ENCODE measurements at regions not wholly inside any gene's neighbourhood (a gene's known extent, or its start where the extent isn't known, plus 50 kb on each side); places are given as distances from the start of the nearest gene placed in this dataset.

DNA sequence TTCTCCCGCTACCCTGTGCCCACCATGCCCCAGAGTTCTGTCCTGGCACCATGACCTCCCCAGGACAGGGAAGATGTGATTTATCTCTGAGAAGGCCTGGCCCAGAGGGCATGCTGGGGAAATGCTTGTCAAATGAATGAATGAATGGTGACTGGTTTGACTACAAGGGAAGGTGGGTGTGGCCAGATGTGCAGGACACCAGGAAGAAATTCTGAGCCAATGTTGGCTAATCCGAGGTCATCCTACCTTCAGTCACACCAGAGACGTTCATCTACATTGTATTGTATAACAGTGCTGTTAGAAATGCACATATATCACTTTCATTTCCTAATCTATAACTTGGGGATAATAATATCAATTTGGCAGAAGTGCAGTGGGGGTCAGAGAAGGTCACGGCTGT is 138.4 kb downstream of the FAM43A start:
- Histone ChIP-seq H3K4me3 (ENCODE audit: low read length) (no peak overlapping the region), H3K9ac (ENCODE audit: low read length) (no peak overlapping the region), H3K9me2 (ENCODE audit: insufficient read depth, low read length) (no peaks in the 10 kb centered on the region), H4K20me1 (ENCODE audit: insufficient read depth) (no peaks in the 10 kb centered on the region), H3K79me2 (replicated peaks; ENCODE audit: insufficient read depth, low read length) (no peaks in the 10 kb centered on the region), H3K27me3 (ENCODE audit: insufficient read depth, low read depth, low read length) (no peaks in the 10 kb centered on the region), H3K36me3 (ENCODE audit: insufficient read depth, low read length) (no peaks in the 10 kb centered on the region), H3F3A (ENCODE audit: insufficient read depth, low read length, poor library complexity, severe bottlenecking) (no peaks in the 10 kb centered on the region), H3K27ac (ENCODE audit: low read length) (no peak overlapping the region), H3K9me3 (ENCODE audit: low read length) (no peaks in the 10 kb centered on the region), H2AFZ (ENCODE audit: low read depth, low read length) (no peak overlapping the region), H3K4me2 (ENCODE audit: low read length) (no peak overlapping the region)
- no peak for TF ChIP-seq EZH2 (IDR thresholded peaks at IDR 0.05; ENCODE audit: borderline replicate concordance, insufficient read depth, low read length, poor library complexity, severe bottlenecking)
- no peak for TF ChIP-seq RAD21 (conservative IDR thresholded peaks at IDR 0.05)
- no peak for TF ChIP-seq EP300 (conservative IDR thresholded peaks at IDR 0.05; ENCODE audit: poor library complexity, severe bottlenecking)
- no peak for TF ChIP-seq TAF1 (IDR thresholded peaks at IDR 0.05; ENCODE audit: low read depth)
- no peak for TF ChIP-seq POLR2AphosphoS5 (IDR thresholded peaks at IDR 0.05)
- TF ChIP-seq SMC3 (conservative IDR thresholded peaks at IDR 0.05; ENCODE audit: poor library complexity): no peak
- no peak for TF ChIP-seq MXI1 (conservative IDR thresholded peaks at IDR 0.05; ENCODE audit: poor library complexity, severe bottlenecking)
- TF ChIP-seq CTCF (IDR thresholded peaks at IDR 0.05; ENCODE audit: poor library complexity, severe bottlenecking): no peak
- TF ChIP-seq, protein P1, sequence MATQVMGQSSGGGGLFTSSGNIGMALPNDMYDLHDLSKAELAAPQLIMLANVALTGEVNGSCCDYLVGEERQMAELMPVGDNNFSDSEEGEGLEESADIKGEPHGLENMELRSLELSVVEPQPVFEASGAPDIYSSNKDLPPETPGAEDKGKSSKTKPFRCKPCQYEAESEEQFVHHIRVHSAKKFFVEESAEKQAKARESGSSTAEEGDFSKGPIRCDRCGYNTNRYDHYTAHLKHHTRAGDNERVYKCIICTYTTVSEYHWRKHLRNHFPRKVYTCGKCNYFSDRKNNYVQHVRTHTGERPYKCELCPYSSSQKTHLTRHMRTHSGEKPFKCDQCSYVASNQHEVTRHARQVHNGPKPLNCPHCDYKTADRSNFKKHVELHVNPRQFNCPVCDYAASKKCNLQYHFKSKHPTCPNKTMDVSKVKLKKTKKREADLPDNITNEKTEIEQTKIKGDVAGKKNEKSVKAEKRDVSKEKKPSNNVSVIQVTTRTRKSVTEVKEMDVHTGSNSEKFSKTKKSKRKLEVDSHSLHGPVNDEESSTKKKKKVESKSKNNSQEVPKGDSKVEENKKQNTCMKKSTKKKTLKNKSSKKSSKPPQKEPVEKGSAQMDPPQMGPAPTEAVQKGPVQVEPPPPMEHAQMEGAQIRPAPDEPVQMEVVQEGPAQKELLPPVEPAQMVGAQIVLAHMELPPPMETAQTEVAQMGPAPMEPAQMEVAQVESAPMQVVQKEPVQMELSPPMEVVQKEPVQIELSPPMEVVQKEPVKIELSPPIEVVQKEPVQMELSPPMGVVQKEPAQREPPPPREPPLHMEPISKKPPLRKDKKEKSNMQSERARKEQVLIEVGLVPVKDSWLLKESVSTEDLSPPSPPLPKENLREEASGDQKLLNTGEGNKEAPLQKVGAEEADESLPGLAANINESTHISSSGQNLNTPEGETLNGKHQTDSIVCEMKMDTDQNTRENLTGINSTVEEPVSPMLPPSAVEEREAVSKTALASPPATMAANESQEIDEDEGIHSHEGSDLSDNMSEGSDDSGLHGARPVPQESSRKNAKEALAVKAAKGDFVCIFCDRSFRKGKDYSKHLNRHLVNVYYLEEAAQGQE (IDR thresholded peaks at IDR 0.05; ENCODE audit: borderline replicate concordance): no peak

DNA sequence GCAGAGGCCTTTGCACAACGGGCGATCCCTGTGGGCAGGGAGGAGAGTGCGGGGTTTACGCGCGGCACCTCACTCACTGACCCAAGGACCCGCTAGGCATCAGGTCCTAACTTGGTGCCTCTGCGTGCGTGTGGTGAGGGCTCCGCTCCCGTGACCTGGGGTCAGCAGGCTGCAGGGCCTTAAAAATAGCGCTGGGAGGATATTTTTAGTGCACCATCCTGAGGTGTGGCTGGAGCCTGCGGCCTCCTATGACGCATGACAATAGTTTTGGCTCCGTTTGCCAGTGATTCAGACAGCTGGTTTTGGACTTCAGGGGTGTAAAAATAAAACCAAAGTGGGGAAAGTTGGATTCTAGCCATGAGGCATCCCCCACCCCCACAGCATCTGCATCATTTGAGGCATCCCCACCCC is 139.0 kb downstream of the FAM43A start:
- TF ChIP-seq CTCF (IDR thresholded peaks at IDR 0.05; ENCODE audit: poor library complexity, severe bottlenecking) (no peak), EP300 (conservative IDR thresholded peaks at IDR 0.05; ENCODE audit: poor library complexity, severe bottlenecking) (no peak), EZH2 (IDR thresholded peaks at IDR 0.05; ENCODE audit: borderline replicate concordance, insufficient read depth, low read length, poor library complexity, severe bottlenecking) (no peak), RAD21 (conservative IDR thresholded peaks at IDR 0.05) (no peak), POLR2AphosphoS5 (IDR thresholded peaks at IDR 0.05) (no peak), SMC3 (conservative IDR thresholded peaks at IDR 0.05; ENCODE audit: poor library complexity) (no peak), TAF1 (IDR thresholded peaks at IDR 0.05; ENCODE audit: low read depth) (no peak), MXI1 (conservative IDR thresholded peaks at IDR 0.05; ENCODE audit: poor library complexity, severe bottlenecking) (no peak)
- TF ChIP-seq, protein P1 (IDR thresholded peaks at IDR 0.05; ENCODE audit: borderline replicate concordance): no peak
- no peak overlapping the region for H3K9ac ChIP-seq (ENCODE audit: low read length)
- H2AFZ ChIP-seq (ENCODE audit: low read depth, low read length): no peak overlapping the region
- no peaks in the 10 kb centered on the region for H3K27me3 ChIP-seq (ENCODE audit: insufficient read depth, low read depth, low read length)
- H3K4me3 ChIP-seq (ENCODE audit: low read length): no peak overlapping the region
- H3K79me2 ChIP-seq (replicated peaks; ENCODE audit: insufficient read depth, low read length): no peaks in the 10 kb centered on the region
- H3F3A ChIP-seq (ENCODE audit: insufficient read depth, low read length, poor library complexity, severe bottlenecking): no peaks in the 10 kb centered on the region
- H3K4me2 ChIP-seq (ENCODE audit: low read length): no peak overlapping the region
- H3K9me3 ChIP-seq (ENCODE audit: low read length): no peaks in the 10 kb centered on the region
- no peaks in the 10 kb centered on the region for H4K20me1 ChIP-seq (ENCODE audit: insufficient read depth)
- no peak overlapping the region for H3K27ac ChIP-seq (ENCODE audit: low read length)
- H3K9me2 ChIP-seq (ENCODE audit: insufficient read depth, low read length): no peaks in the 10 kb centered on the region
- no peaks in the 10 kb centered on the region for H3K36me3 ChIP-seq (ENCODE audit: insufficient read depth, low read length)
